CD4-positive, alpha-beta T cell treated with Interleukin-21 for 1 hour (primary cell): ENCODE measurements at regions not wholly inside any gene's neighbourhood (a gene's known extent, or its start where the extent isn't known, plus 50 kb on each side); places are given as distances from the start of the nearest gene placed in this dataset.

Experiments used
- DNase-seq: peaks from one replicate; pipeline ENCODE4 v3.0.0-alpha.2; 2020

GRCh38 chr2:192373754-192374153 is 179.0 kb upstream of the TMEFF2 start:
- no peak for DNase-seq

DNA sequence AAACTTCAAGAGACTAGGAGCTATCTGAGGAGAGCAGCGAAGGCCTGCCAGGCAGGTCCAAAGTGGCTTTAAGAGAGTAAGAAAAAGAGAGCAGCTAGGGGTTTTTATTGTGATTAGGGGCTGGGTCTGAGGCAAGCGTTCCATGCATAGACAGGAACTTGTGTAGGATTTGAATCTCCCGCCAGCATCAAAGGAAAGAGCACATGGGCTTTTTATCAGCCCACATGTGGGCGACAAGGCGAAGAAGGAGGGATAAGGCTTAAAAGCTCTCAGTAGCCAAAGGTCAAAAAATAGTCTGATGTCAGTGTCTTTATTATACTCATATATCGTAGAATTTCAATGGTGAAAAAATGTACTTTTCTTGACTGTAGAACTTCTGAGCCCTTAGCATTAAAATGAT is 178.5 kb upstream of the TMEFF2 start:
- no peak for DNase-seq

DNA sequence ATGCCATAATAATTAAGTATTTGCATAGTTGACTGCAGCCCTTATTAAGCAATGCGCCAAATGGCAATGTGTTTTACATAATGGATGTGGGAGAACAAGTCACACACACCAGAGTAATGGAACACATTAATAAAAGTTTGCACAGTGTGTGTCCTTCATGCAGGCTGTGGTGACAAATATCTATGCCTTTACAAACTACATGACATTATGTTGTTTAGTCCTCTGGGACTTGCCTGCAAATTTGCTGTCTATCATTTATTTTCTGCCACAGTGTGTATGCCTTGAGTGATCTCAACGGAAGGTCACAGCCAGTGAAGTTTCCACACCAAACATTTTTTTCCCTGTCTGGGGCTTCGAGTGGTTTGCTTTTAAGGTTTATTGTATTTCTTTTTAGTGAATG is 175.2 kb upstream of the TMEFF2 start:
- no peak for DNase-seq

DNA sequence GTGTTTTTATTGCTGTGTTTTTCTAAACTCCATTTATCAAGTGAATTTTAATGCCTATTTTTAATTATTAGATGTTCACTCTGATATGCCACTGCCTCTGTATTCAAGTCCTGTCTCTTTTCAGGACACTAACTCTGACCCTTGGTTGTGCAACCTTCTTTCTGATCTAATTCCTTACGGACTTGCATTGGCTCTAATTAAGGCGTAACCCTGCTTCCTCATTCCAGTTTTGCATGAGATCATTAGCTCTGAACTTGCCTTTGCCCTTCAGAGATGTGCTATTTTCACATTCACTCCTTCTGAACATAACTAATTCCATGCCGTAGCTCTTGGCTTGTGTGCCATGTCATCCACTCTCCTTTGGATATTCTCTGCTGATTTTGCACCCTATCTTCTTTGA is 162.5 kb upstream of the TMEFF2 start:
- no peak for DNase-seq

GRCh38 chr2:192354512-192355244 is 159.9 kb upstream of the TMEFF2 start:
- no peak for DNase-seq

DNA sequence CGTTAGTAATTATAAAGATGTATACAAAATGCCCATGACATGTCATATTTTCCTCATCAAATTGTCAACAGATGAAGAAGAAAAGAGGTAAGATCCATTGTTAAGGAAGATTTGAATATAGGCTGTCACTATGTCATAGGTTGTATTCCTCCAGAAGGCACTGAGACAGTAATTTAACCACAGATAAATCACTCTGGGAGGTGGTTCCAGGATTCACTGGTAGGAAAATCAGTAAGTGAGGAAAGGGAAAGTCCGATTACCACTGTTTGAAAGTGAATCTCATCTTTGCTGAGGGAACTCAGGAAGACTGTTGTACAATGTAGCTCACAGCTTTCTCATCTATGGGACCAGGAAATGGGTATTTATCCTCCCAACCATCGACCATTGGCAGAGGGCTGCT is 152.8 kb upstream of the TMEFF2 start:
- DNase-seq, result no peak

GRCh38 chr2:192345287-192345686 is 150.6 kb upstream of the TMEFF2 start:
- DNase-seq, result no peak

DNA sequence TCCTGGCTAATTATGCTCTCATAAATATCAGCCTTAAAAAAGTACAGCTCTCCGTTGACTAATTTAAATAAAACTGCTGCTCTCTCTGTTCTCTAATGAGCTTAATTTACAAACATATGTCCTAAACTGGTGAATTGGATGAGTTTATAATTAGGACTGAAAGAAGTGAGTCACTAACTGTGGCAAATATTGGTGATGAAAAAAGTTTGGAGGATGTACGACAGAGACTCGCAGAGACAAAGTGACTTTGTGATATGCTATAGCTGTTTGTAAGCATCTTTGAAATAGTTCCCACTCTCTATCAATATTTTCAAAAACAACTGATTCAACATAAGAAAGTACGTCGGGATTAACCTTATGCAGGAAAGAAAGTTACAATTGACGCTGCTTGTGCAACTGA is 138.9 kb upstream of the TMEFF2 start:
- no peak for DNase-seq

DNA sequence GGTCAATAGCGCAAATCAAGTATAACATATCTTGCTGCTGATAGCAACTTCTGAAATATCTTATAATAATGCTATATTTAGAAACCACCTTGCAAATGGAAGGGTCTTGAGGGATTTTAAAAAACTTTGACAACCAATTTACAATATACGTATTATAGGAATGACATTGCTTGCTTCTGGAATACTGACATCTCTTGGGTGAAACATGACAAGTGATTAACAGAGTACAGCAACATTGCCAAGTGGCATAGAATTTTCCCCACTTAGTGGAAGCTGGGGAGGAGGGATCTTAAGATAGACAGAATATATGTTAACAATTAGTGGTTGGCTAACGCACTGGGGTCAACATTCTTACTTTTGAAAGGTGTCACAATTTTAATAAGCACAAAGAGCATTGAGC is 133.6 kb upstream of the TMEFF2 start:
- DNase-seq, result no peak

- DNase-seq, result no peak
Measured at GRCh38 chr2:192327576-192327975, 132.8 kb upstream of the TMEFF2 start.

GRCh38 chr2:192315543-192315942 is 120.8 kb upstream of the TMEFF2 start:
- no peak for DNase-seq

DNA sequence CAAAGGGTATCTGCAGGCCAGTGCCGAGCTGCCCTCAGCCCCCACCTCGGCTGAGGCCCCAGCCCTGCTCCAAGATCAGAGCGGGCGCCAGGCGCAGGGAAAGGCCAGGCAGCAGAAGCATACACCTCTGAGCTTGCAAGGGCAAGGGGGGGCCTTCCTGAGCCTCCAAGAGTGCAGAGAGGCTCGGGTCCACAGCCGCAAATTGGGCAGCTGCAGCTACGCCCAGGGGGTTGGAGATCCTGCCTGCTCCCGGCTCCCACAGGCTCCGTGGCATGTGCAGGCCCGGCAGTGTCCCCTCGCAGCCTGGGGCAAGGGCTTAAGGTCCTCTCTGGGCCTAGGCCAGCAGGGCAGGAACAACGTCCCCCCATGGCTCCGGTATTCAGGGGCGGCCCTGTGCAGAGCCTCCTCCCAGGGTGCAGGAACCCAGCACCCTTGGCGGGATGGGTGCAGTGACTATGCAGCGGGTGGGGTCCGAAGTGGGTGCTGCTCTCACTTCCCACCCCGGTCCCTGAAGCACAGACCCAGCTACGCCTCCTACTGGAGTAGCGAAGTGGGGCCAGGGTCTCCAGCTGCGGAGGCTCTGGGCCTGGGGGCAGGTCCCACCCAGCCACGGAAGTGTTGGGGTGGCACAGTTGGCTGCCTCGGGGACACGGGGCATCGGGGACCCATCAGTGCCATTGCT is 120.2 kb upstream of the TMEFF2 start:
- DNase-seq, result no peak

DNA sequence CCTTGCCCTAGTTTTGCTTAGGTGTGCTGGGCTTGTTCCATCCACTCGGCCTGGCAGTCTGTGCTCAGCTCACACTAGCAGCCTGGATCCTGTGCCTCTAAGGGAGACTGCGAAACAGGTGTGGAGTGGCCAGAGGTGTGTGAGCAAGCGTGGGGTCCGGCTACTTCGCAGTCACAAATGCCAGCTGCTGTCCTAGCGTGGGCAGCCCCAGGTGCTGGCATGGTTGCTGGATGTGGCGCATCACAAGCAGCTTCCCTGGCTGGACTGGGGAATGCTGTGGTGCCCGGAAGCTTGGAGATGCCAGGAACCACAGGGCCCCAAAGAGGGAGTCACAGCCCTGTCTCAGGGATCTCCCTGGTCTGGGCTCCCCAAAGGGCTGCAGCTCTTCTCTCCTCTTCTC is 119.0 kb upstream of the TMEFF2 start:
- no peak for DNase-seq

GRCh38 chr2:192311701-192312460 is 117.1 kb upstream of the TMEFF2 start:
- DNase-seq, result no peak

GRCh38 chr2:192307530-192307929 is 112.8 kb upstream of the TMEFF2 start:
- no peak for DNase-seq

DNA sequence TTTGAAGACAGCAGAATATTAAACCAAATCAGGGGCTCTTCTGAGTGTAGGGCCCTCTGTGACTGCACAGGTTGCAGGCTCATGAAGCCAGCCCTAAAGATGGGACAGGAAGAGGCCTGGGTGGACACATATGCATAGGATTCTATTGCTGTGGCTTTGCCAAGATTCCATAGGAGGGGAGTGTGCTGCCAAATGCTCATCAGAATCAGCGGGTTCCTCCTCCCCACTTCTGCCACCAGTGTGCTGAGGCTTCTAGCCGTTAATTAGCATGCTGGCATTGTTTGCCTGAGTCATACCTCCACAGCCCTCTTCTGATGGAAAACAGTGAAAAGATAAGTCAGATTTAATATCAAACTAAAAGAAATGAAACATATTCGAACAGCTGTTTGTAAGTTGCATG is 103.9 kb upstream of the TMEFF2 start:
- DNase-seq, result no peak

GRCh38 chr2:192292478-192292877 is 97.7 kb upstream of the TMEFF2 start:
- DNase-seq, result no peak

GRCh38 chr2:192288295-192288694 is 93.6 kb upstream of the TMEFF2 start:
- DNase-seq, result no peak

GRCh38 chr2:192286093-192286701 is 91.5 kb upstream of the TMEFF2 start:
- no peak for DNase-seq

GRCh38 chr2:192283450-192283849 is 88.7 kb upstream of the TMEFF2 start:
- DNase-seq, result no peak

DNA sequence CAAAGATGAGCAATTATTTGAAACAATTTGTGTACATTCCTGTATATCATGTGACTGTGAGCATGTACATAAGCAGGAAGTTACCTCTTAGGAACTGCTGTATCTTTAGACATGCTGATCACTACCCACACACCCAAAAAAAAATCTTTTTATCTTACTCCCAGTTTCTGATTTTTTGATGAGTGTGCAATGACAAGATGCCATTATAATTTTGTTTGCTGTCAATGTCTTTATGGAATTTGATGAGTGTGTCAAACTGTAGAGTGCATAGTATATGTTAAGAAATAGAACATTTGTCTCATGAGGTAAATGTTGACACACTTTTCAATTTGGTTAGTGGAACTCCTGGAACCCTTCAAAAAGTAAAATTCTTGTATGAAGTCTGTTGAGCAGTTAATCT is 84.0 kb upstream of the TMEFF2 start:
- no peak for DNase-seq

DNA sequence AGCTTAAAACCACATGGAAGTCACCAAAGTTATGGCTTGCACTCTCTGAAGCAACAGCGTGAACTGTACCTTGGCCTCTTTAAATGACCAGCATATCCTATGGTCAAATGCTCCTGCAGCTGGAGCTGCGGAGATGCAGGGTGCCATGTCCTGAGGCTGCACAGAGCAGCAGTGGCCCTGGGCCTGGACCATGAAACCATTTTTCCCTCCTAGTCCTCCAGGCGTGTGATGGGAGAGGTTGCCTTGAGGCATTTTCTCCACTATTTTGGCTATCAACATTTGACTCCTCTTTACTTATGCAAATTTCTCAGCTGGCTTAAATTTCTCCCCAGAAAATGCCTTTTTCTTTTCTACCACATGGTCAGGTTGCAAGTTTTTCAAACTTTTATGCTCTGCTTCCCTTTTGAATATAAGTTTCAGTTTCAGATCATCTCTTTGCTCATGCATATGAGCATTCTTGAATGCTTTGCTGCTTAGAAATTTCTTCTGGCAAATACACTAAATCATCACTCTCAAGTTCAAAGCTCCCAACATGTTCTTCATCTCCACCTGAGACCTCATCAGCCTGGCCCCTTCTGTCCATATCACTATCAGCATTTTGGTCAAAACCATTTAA is 82.9 kb upstream of the TMEFF2 start:
- DNase-seq, result no peak

DNA sequence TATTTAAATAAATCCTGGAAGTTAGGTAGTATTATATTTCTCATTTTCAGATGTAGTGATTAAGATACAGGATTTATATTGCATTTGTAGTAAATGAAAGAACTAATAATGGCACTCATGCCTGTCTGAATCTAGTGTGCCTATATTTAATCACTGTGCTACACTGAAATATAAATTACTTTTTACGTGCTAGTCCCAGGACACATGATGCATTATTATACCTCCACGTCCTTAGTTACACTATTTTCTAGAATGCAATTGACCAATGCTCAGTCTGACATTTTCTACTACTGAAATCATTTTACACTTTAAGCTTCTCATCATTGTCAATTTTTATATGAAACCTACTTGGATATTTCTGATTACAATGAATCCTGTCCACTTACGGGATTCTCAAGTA is 80.9 kb upstream of the TMEFF2 start:
- DNase-seq, result no peak
